Neural crest cell (in vitro differentiated cells): ENCODE measurements at regions not wholly inside any gene's neighbourhood (a gene's known extent, or its start where the extent isn't known, plus 50 kb on each side); places are given as distances from the start of the nearest gene placed in this dataset.

Experiments
- DNase-seq: peaks from one replicate; pipeline ENCODE4 v3.0.0; 2021; ENCODE audit warnings: low read depth, mixed read lengths, low spot score
- H3K27ac Mint-ChIP-seq: one replicate; pipeline ENCODE4 v1.8.0; 2021; ENCODE audit warnings: mild to moderate bottlenecking, mixed read lengths; ENCODE audit not compliant: unreplicated experiment
- H3K27me3 Mint-ChIP-seq: 2 replicates; pipeline ENCODE4 v1.8.0; 2021; ENCODE audit warnings: low read depth, mild to moderate bottlenecking, mixed read lengths
- H3K36me3 Mint-ChIP-seq: 2 replicates; pipeline ENCODE4 v1.8.0; 2021; ENCODE audit warnings: low read depth, mild to moderate bottlenecking, mixed read lengths
- H3K4me1 Mint-ChIP-seq: 2 replicates; pipeline ENCODE4 v1.8.0; 2021; ENCODE audit warnings: mixed read lengths
- H3K4me3 Mint-ChIP-seq: one replicate; pipeline ENCODE4 v1.8.0; 2021; ENCODE audit warnings: mild to moderate bottlenecking, mixed read lengths
- H3K9me3 Mint-ChIP-seq: 2 replicates; pipeline ENCODE4 v1.8.0; 2021; ENCODE audit warnings: mixed read lengths
- CTCF ChIP-seq: fragments of 200-600 bp; sonication (generic); conservative IDR thresholded peaks from 2 replicates; pipeline ENCODE4 v1.5.0; 2021; ENCODE audit warnings: antibody characterized with exemption, mild to moderate bottlenecking

GRCh38 chr12:124682425-124683151, 115.2 kb upstream of the NCOR2 start:
- H3K27ac Mint-ChIP-seq, result peak overlapping the region; percentile 88
- H3K9me3 Mint-ChIP-seq, result no peaks in the 10 kb centered on the region
- no peaks in the 10 kb centered on the region for H3K36me3 Mint-ChIP-seq
- peaks cover 69% of the 10 kb centered on the region for H3K27me3 Mint-ChIP-seq
- TF ChIP-seq CTCF, result no peak
- no peak for DNase-seq
- peaks cover 76% of the 10 kb centered on the region for H3K4me1 Mint-ChIP-seq
- peak overlapping the region; percentile 78 for H3K4me3 Mint-ChIP-seq

- Mint-ChIP-seq H3K9me3 (no peaks in the 10 kb centered on the region), H3K27ac (peak overlapping the region; percentile 65), H3K4me3 (peak overlapping the region; percentile 82), H3K36me3 (no peaks in the 10 kb centered on the region), H3K4me1 (peaks cover 76% of the 10 kb centered on the region), H3K27me3 (peaks cover 68% of the 10 kb centered on the region)
- TF ChIP-seq CTCF, result no peak
- no peak for DNase-seq
These were observed 114.5 kb upstream of the NCOR2 start for GRCh38 chr12:124681779-124682391.

GRCh38 chr12:124680863-124681778, 113.7 kb upstream of the NCOR2 start:
- Mint-ChIP-seq H3K9me3 (no peaks in the 10 kb centered on the region), H3K36me3 (no peaks in the 10 kb centered on the region), H3K4me3 (peak overlapping the region; percentile 82), H3K4me1 (peaks cover 82% of the 10 kb centered on the region), H3K27me3 (peaks cover 71% of the 10 kb centered on the region), H3K27ac (peak overlapping the region; percentile 32)
- TF ChIP-seq CTCF, result peak; percentile 33
- DNase-seq, result peak; percentile 53

- peak overlapping the region; percentile 51 for H3K4me3 Mint-ChIP-seq
- TF ChIP-seq CTCF, result no peak
- peaks cover 77% of the 10 kb centered on the region for H3K4me1 Mint-ChIP-seq
- no peak for DNase-seq
- H3K27ac Mint-ChIP-seq, result peak overlapping the region; percentile 67
- no peaks in the 10 kb centered on the region for H3K36me3 Mint-ChIP-seq
- peaks cover 65% of the 10 kb centered on the region for H3K27me3 Mint-ChIP-seq
- H3K9me3 Mint-ChIP-seq, result no peaks in the 10 kb centered on the region
These were observed 112.3 kb upstream of the NCOR2 start for GRCh38 chr12:124679533-124680371.

GRCh38 chr12:124679047-124679446, 111.6 kb upstream of the NCOR2 start:
- Mint-ChIP-seq H3K27ac (peak overlapping the region; percentile 52), H3K4me3 (peak overlapping the region; percentile 32), H3K27me3 (peaks cover 60% of the 10 kb centered on the region), H3K4me1 (peaks cover 78% of the 10 kb centered on the region), H3K36me3 (no peaks in the 10 kb centered on the region), H3K9me3 (no peaks in the 10 kb centered on the region)
- no peak for DNase-seq
- TF ChIP-seq CTCF, result no peak
